ENCODE measurements at regions not wholly inside any gene's neighbourhood (a gene's known extent, or its start where the extent isn't known, plus 50 kb on each side); places are given as distances from the start of the nearest gene placed in this dataset.

DNA sequence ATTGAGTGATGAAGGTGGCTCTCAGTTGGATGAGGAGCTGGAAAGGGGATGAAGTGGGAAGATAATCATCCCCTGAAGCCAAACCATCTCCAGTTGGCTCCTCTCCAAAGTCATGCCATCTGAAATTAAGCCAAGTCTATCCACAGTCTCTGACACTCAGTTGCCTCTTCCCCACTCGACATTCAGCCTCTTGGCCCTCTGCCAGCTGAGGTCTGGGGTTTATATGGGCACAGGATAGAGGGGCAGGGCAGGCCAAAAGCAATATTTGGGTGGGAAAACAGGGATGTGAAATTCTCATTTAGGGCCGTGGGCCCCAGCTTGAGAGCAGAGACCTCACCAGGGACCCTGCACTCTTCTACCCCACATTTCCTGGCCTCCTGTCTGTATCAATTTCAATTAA is 85.9 kb downstream of the SLITRK1 start:
- no peak overlapping the region for H3K27ac Mint-ChIP-seq
- H3K4me1 Mint-ChIP-seq, result no peaks in the 10 kb centered on the region
- no peak for DNase-seq
- H3K4me3 Mint-ChIP-seq, result no peak overlapping the region
- ChIA-PET POLR2A (no interaction called here), CTCF (no interaction called here)
- no peak for TF ChIP-seq CTCF (IDR thresholded peaks at IDR 0.05)
- intact Hi-C loops (cut with micrococcal nuclease), result no loop called here
- H3K36me3 Mint-ChIP-seq (ENCODE audit: low read depth), result no peaks in the 10 kb centered on the region
- no peaks in the 10 kb centered on the region for H3K9me3 Mint-ChIP-seq
- ATAC-seq (ENCODE audit: low read depth), result no peak
- H3K27me3 Mint-ChIP-seq, result no peaks in the 10 kb centered on the region

GRCh38 chr13:83794583-83794982 is 87.7 kb downstream of the SLITRK1 start:
- Mint-ChIP-seq H3K4me3 (no peak overlapping the region), H3K9me3 (no peaks in the 10 kb centered on the region), H3K27ac (no peak overlapping the region), H3K36me3 (ENCODE audit: low read depth) (no peaks in the 10 kb centered on the region), H3K4me1 (no peaks in the 10 kb centered on the region), H3K27me3 (no peaks in the 10 kb centered on the region)
- ATAC-seq (ENCODE audit: low read depth), result no peak
- TF ChIP-seq CTCF (IDR thresholded peaks at IDR 0.05), result no peak
- no peak for DNase-seq
- intact Hi-C loops (cut with micrococcal nuclease), result no loop called here
- POLR2A ChIA-PET, result no interaction called here
- CTCF ChIA-PET, result no interaction called here

DNA sequence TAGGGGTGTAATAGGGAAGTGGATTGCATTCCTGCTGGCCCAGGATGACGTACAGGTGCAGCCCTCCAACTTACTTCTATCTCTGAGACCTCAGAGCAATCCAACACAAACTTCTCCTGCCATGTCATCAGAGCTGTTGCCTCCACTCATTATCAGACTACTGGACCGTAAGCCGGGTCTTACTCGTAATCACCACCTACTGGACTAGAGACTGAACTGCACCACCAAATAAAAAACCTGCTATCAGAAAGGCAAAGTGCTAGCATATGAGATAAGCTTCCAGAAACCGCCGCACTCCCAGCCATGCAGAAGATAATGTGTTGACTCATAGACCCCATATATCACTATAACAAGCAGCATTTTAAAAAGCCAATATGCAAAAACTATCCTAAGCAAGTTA is 102.0 kb downstream of the SLITRK1 start:
- no peaks in the 10 kb centered on the region for H3K4me1 Mint-ChIP-seq
- no peak overlapping the region for H3K4me3 Mint-ChIP-seq

GRCh38 chr13:83773961-83774360 is 108.3 kb downstream of the SLITRK1 start:
- Mint-ChIP-seq H3K36me3 (ENCODE audit: low read depth) (no peaks in the 10 kb centered on the region), H3K9me3 (peaks cover 12% of the 10 kb centered on the region), H3K27me3 (no peaks in the 10 kb centered on the region), H3K4me3 (no peak overlapping the region), H3K27ac (no peak overlapping the region), H3K4me1 (no peaks in the 10 kb centered on the region)
- no peak for ATAC-seq (ENCODE audit: low read depth)
- intact Hi-C loops (cut with micrococcal nuclease), result no loop called here
- no peak for TF ChIP-seq CTCF (IDR thresholded peaks at IDR 0.05)
- CTCF ChIA-PET, result no interaction called here
- POLR2A ChIA-PET, result no interaction called here
- no peak for DNase-seq

More for the DNA sequence above, 102.0 kb downstream of the SLITRK1 start:
- no peaks in the 10 kb centered on the region for H3K27me3 Mint-ChIP-seq
- H3K9me3 Mint-ChIP-seq, result peaks cover 14% of the 10 kb centered on the region
- POLR2A ChIA-PET, result no interaction called here
- DNase-seq (no peak), ATAC-seq (ENCODE audit: low read depth) (no peak)
- no peak for TF ChIP-seq CTCF (IDR thresholded peaks at IDR 0.05)
- H3K36me3 Mint-ChIP-seq (ENCODE audit: low read depth), result no peaks in the 10 kb centered on the region
- intact Hi-C loops (cut with micrococcal nuclease), result no loop called here
- CTCF ChIA-PET, result no interaction called here
- H3K27ac Mint-ChIP-seq, result no peak overlapping the region

DNA sequence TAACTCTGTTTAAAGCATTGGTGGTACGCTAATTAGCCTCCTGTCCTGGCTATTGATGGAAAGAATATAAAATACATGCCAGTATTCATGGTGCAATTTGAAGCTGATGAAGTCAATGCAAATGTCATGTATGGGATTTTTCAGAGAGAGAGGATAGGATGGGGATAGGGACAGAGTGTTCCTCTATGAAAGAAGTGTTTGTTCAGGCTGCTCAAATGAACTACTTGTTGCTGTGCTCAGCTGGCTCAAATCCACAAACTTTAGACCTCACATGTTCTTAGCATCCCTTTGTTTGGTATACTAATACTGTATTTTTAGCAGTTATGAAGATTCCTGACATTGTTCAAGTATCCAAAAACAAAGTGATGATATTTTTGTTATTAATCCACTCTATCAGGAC is 116.5 kb downstream of the SLITRK1 start:
- TF ChIP-seq CTCF (IDR thresholded peaks at IDR 0.05), result no peak
- H3K27me3 Mint-ChIP-seq, result no peaks in the 10 kb centered on the region
- ChIA-PET POLR2A (no interaction called here), CTCF (no interaction called here)
- intact Hi-C loops (cut with micrococcal nuclease), result no loop called here
- H3K4me1 Mint-ChIP-seq, result no peaks in the 10 kb centered on the region
- no peak overlapping the region for H3K4me3 Mint-ChIP-seq
- H3K9me3 Mint-ChIP-seq, result no peaks in the 10 kb centered on the region
- no peak for ATAC-seq (ENCODE audit: low read depth)
- no peaks in the 10 kb centered on the region for H3K36me3 Mint-ChIP-seq (ENCODE audit: low read depth)
- no peak for DNase-seq
- H3K27ac Mint-ChIP-seq, result no peak overlapping the region
